GM23338 (cell line): ENCODE measurements at regions not wholly inside any gene's neighbourhood (a gene's known extent, or its start where the extent isn't known, plus 50 kb on each side); places are given as distances from the start of the nearest gene placed in this dataset.

Experiments used
- ATAC-seq: fragments of 200-7000 bp; cut with Tn5 transposase; 3 replicates; pipeline ENCODE4 v1.9.1; 2020
- DNase-seq: peaks from one replicate; pipeline ENCODE4 v3.0.0-alpha.2; 2015; ENCODE audit warnings: low spot score
- H2AFZ ChIP-seq: fragments of 200-600 bp; sonication (generic); 2 replicates; pipeline ENCODE4 v1.8.0; 2016; ENCODE audit warnings: antibody characterized with exemption, mild to moderate bottlenecking, moderate library complexity
- H3F3A ChIP-seq: fragments of 200-600 bp; sonication (generic); replicated peaks from 2 replicates; pipeline ENCODE4 v1.8.0; 2017; ENCODE audit warnings: antibody characterized with exemption, mixed run types, low read depth
- H3K27ac ChIP-seq: fragments of 200-600 bp; sonication (generic); 2 replicates; pipeline ENCODE4 v1.6.1; 2016; ENCODE audit warnings: low read depth
- H3K27me3 ChIP-seq: fragments of 200-600 bp; sonication (generic); 2 replicates; pipeline ENCODE4 v1.8.0; 2016; ENCODE audit warnings: mild to moderate bottlenecking, mixed run types, moderate library complexity; ENCODE audit not compliant: insufficient read depth
- H3K36me3 ChIP-seq: fragments of 200-600 bp; sonication (generic); 2 replicates; pipeline ENCODE4 v1.8.0; 2016; ENCODE audit warnings: mild to moderate bottlenecking; ENCODE audit not compliant: insufficient read depth
- H3K4me1 ChIP-seq: fragments of 200-600 bp; sonication (generic); 2 replicates; pipeline ENCODE4 v1.8.0; 2016; ENCODE audit warnings: mild to moderate bottlenecking, moderate library complexity; ENCODE audit not compliant: insufficient read depth
- H3K4me2 ChIP-seq: fragments of 200-600 bp; sonication (generic); 2 replicates; pipeline ENCODE4 v1.7.1; 2017; ENCODE audit warnings: mixed run types
- H3K4me3 ChIP-seq: fragments of 200-600 bp; sonication (generic); 2 replicates; pipeline ENCODE4 v1.6.1; 2016; ENCODE audit warnings: mixed run types
- H3K79me2 ChIP-seq: fragments of 200-600 bp; sonication (generic); replicated peaks from 2 replicates; pipeline ENCODE4 v1.8.0; 2017; ENCODE audit warnings: mild to moderate bottlenecking; ENCODE audit not compliant: insufficient read depth
- H3K9me2 ChIP-seq: fragments of 200-600 bp; sonication (generic); 2 replicates; pipeline ENCODE4 v1.8.0; 2017; ENCODE audit not compliant: insufficient read depth
- H4K20me1 ChIP-seq: fragments of 200-600 bp; sonication (generic); replicated peaks from 2 replicates; pipeline ENCODE4 v1.8.0; 2017; ENCODE audit warnings: mild to moderate bottlenecking; ENCODE audit not compliant: insufficient read depth
- H3K27ac Mint-ChIP-seq: 2 replicates; pipeline ENCODE4 v1.8.0; 2020; ENCODE audit warnings: inconsistent platforms, mild to moderate bottlenecking, moderate library complexity, mixed read lengths
- H3K27me3 Mint-ChIP-seq: 3 replicates; pipeline ENCODE4 v1.8.0; 2022; ENCODE audit warnings: low read depth, mild to moderate bottlenecking, moderate library complexity, mixed read lengths, inconsistent platforms; ENCODE audit not compliant: insufficient read depth, poor library complexity
- H3K36me3 Mint-ChIP-seq: 3 replicates; pipeline ENCODE4 v1.8.0; 2021; ENCODE audit warnings: low read depth, mild to moderate bottlenecking, inconsistent platforms, moderate library complexity, mixed read lengths
- H3K4me1 Mint-ChIP-seq: 3 replicates; pipeline ENCODE4 v1.8.0; 2020; ENCODE audit warnings: mild to moderate bottlenecking, inconsistent platforms, mixed read lengths
- H3K4me3 Mint-ChIP-seq: 3 replicates; pipeline ENCODE4 v1.8.0; 2021; ENCODE audit warnings: moderate library complexity, mild to moderate bottlenecking, inconsistent platforms, mixed read lengths
- H3K9me3 Mint-ChIP-seq: 3 replicates; pipeline ENCODE4 v1.8.0; 2020; ENCODE audit warnings: moderate library complexity, mild to moderate bottlenecking, inconsistent platforms, mixed read lengths
- CREB1 ChIP-seq: fragments of 250-450 bp; sonication (Bioruptor Pico); IDR thresholded peaks from 2 replicates; pipeline ENCODE4 v1.5.0; 2020; ENCODE audit warnings: low read depth, mild to moderate bottlenecking, moderate library complexity
- EZH2 ChIP-seq: fragments of 200-600 bp; sonication (generic); IDR thresholded peaks from one replicate; pipeline ENCODE4 v1.8.0; 2017; ENCODE audit warnings: antibody characterized with exemption, mild to moderate bottlenecking, low read depth; ENCODE audit not compliant: unreplicated experiment
- EZH2phosphoT487 ChIP-seq: fragments of 200-600 bp; sonication (generic); IDR thresholded peaks from one replicate; pipeline ENCODE4 v1.8.1; 2018; ENCODE audit warnings: antibody characterized with exemption; ENCODE audit not compliant: unreplicated experiment
- JUNB ChIP-seq: IDR thresholded peaks from one replicate; pipeline ENCODE4 v1.6.1; 2016; ENCODE audit warnings: antibody characterized with exemption; ENCODE audit not compliant: unreplicated experiment
- NANOG ChIP-seq: IDR thresholded peaks from 2 replicates; pipeline ENCODE4 v1.6.1; 2016; ENCODE audit warnings: antibody characterized with exemption, borderline replicate concordance
- POLR2AphosphoS5 ChIP-seq: IDR thresholded peaks from 2 replicates; pipeline ENCODE4 v1.6.1; 2016; ENCODE audit warnings: antibody characterized with exemption, low read depth
- STAT1 ChIP-seq: IDR thresholded peaks from one replicate; pipeline ENCODE4 v1.6.1; 2016; ENCODE audit warnings: antibody characterized with exemption; ENCODE audit not compliant: unreplicated experiment
- ZNF114 ChIP-seq: fragments of 250-450 bp; sonication (Bioruptor Pico); IDR thresholded peaks from 2 replicates; pipeline ENCODE4 v1.5.0; 2020; ENCODE audit warnings: mild to moderate bottlenecking, moderate library complexity
- ZNF331 ChIP-seq: fragments of 250-450 bp; sonication (Bioruptor Pico); IDR thresholded peaks from 2 replicates; pipeline ENCODE4 v1.5.0; 2020; ENCODE audit warnings: low read depth, mild to moderate bottlenecking, moderate library complexity
- TF ChIP-seq, protein P1 (sequence below): IDR thresholded peaks from 2 replicates; pipeline ENCODE4 v1.6.1; 2016; ENCODE audit warnings: antibody characterized with exemption
- TF ChIP-seq, protein P2 (sequence below): fragments of 250-450 bp; sonication (Bioruptor Pico); IDR thresholded peaks from 2 replicates; pipeline ENCODE4 v1.5.0; 2020; ENCODE audit warnings: mild to moderate bottlenecking, moderate library complexity
- TF ChIP-seq, protein P3 (sequence below), 2 experiments: fragments of 200-600 bp in 1 of 2; sonication (generic) in 1 of 2; conservative IDR thresholded peaks; 2 replicates each; pipeline versions ENCODE4 v1.5.1 to v1.6.1; 2016 to 2017; ENCODE audit warnings: antibody characterized with exemption in 2 of 2, low read depth in 2 of 2, mild to moderate bottlenecking in 2 of 2, moderate library complexity in 1 of 2
- TF ChIP-seq, protein P4 (sequence below): IDR thresholded peaks from one replicate; pipeline ENCODE4 v1.6.1; 2018; ENCODE audit warnings: antibody characterized with exemption; ENCODE audit not compliant: unreplicated experiment

DNA sequence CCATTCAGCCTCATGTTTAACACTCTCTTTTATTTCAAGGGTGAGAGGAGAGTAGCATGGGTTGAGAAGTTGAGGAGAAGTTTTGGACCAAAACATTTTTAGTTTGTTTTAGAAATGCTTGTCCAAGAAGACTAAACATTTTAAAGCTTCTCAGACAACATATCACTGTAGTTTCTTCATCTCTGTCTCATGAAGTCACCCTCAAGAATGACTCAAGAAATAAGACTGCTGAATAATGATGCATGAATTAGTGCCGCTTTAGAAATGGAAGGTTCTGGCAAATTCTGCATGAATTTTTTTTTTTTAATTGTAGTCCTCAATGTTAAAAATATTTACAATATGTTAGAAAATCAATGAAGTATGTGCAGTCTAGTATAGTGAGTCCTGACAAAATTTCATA is 422.7 kb upstream of the ARGLU1 start:
- Mint-ChIP-seq H3K27ac (no peak overlapping the region), H3K27me3 (peaks cover 4% of the 10 kb centered on the region), H3K36me3 (no peaks in the 10 kb centered on the region), H3K4me3 (no peak overlapping the region), H3K9me3 (no peaks in the 10 kb centered on the region), H3K4me1 (peaks cover 11% of the 10 kb centered on the region)
- no peaks in the 10 kb centered on the region for H3K27me3 ChIP-seq
- H3F3A ChIP-seq: no peaks in the 10 kb centered on the region
- H4K20me1 ChIP-seq: no peaks in the 10 kb centered on the region
- no peak overlapping the region for H3K27ac ChIP-seq
- no peak overlapping the region; the same call in 1 of the 2 replicates for H2AFZ ChIP-seq
- no peak overlapping the region for H3K4me3 ChIP-seq
- H3K79me2 ChIP-seq: no peaks in the 10 kb centered on the region
- peaks cover 9% of the 10 kb centered on the region; the same call in 1 of the 2 replicates for H3K4me1 ChIP-seq
- peaks cover 14% of the 10 kb centered on the region; the same call in 1 of the 2 replicates for H3K9me2 ChIP-seq
- DNase-seq: no peak
- TF ChIP-seq NANOG (no peak), CREB1 (CRISPR knock-in tag) (no peak), JUNB (no peak), EZH2 (no peak), EZH2phosphoT487 (no peak), ZNF114 (CRISPR knock-in tag) (no peak), ZNF331 (no peak), STAT1 (no peak), POLR2AphosphoS5 (no peak)
- TF ChIP-seq, protein P1, sequence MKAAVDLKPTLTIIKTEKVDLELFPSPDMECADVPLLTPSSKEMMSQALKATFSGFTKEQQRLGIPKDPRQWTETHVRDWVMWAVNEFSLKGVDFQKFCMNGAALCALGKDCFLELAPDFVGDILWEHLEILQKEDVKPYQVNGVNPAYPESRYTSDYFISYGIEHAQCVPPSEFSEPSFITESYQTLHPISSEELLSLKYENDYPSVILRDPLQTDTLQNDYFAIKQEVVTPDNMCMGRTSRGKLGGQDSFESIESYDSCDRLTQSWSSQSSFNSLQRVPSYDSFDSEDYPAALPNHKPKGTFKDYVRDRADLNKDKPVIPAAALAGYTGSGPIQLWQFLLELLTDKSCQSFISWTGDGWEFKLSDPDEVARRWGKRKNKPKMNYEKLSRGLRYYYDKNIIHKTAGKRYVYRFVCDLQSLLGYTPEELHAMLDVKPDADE: no peak
- TF ChIP-seq, protein P2, sequence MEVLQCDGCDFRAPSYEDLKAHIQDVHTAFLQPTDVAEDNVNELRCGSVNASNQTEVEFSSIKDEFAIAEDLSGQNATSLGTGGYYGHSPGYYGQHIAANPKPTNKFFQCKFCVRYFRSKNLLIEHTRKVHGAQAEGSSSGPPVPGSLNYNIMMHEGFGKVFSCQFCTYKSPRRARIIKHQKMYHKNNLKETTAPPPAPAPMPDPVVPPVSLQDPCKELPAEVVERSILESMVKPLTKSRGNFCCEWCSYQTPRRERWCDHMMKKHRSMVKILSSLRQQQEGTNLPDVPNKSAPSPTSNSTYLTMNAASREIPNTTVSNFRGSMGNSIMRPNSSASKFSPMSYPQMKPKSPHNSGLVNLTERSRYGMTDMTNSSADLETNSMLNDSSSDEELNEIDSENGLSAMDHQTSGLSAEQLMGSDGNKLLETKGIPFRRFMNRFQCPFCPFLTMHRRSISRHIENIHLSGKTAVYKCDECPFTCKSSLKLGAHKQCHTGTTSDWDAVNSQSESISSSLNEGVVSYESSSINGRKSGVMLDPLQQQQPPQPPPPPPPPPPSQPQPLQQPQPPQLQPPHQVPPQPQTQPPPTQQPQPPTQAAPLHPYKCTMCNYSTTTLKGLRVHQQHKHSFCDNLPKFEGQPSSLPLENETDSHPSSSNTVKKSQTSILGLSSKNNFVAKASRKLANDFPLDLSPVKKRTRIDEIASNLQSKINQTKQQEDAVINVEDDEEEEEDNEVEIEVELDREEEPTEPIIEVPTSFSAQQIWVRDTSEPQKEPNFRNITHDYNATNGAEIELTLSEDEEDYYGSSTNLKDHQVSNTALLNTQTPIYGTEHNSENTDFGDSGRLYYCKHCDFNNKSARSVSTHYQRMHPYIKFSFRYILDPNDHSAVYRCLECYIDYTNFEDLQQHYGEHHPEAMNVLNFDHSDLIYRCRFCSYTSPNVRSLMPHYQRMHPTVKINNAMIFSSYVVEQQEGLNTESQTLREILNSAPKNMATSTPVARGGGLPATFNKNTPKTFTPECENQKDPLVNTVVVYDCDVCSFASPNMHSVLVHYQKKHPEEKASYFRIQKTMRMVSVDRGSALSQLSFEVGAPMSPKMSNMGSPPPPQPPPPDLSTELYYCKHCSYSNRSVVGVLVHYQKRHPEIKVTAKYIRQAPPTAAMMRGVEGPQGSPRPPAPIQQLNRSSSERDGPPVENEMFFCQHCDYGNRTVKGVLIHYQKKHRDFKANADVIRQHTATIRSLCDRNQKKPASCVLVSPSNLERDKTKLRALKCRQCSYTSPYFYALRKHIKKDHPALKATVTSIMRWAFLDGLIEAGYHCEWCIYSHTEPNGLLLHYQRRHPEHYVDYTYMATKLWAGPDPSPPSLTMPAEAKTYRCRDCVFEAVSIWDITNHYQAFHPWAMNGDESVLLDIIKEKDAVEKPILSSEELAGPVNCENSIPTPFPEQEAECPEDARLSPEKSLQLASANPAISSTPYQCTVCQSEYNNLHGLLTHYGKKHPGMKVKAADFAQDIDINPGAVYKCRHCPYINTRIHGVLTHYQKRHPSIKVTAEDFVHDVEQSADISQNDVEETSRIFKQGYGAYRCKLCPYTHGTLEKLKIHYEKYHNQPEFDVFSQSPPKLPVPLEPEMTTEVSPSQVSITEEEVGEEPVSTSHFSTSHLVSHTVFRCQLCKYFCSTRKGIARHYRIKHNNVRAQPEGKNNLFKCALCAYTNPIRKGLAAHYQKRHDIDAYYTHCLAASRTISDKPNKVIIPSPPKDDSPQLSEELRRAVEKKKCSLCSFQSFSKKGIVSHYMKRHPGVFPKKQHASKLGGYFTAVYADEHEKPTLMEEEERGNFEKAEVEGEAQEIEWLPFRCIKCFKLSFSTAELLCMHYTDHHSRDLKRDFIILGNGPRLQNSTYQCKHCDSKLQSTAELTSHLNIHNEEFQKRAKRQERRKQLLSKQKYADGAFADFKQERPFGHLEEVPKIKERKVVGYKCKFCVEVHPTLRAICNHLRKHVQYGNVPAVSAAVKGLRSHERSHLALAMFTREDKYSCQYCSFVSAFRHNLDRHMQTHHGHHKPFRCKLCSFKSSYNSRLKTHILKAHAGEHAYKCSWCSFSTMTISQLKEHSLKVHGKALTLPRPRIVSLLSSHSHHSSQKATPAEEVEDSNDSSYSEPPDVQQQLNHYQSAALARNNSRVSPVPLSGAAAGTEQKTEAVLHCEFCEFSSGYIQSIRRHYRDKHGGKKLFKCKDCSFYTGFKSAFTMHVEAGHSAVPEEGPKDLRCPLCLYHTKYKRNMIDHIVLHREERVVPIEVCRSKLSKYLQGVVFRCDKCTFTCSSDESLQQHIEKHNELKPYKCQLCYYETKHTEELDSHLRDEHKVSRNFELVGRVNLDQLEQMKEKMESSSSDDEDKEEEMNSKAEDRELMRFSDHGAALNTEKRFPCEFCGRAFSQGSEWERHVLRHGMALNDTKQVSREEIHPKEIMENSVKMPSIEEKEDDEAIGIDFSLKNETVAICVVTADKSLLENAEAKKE (CRISPR knock-in tag): no peak
- TF ChIP-seq, protein P3, sequence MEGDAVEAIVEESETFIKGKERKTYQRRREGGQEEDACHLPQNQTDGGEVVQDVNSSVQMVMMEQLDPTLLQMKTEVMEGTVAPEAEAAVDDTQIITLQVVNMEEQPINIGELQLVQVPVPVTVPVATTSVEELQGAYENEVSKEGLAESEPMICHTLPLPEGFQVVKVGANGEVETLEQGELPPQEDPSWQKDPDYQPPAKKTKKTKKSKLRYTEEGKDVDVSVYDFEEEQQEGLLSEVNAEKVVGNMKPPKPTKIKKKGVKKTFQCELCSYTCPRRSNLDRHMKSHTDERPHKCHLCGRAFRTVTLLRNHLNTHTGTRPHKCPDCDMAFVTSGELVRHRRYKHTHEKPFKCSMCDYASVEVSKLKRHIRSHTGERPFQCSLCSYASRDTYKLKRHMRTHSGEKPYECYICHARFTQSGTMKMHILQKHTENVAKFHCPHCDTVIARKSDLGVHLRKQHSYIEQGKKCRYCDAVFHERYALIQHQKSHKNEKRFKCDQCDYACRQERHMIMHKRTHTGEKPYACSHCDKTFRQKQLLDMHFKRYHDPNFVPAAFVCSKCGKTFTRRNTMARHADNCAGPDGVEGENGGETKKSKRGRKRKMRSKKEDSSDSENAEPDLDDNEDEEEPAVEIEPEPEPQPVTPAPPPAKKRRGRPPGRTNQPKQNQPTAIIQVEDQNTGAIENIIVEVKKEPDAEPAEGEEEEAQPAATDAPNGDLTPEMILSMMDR (conservative IDR thresholded peaks at IDR 0.05; ENCODE audit: low read depth in 2 of 2): no peak
- TF ChIP-seq, protein P4, sequence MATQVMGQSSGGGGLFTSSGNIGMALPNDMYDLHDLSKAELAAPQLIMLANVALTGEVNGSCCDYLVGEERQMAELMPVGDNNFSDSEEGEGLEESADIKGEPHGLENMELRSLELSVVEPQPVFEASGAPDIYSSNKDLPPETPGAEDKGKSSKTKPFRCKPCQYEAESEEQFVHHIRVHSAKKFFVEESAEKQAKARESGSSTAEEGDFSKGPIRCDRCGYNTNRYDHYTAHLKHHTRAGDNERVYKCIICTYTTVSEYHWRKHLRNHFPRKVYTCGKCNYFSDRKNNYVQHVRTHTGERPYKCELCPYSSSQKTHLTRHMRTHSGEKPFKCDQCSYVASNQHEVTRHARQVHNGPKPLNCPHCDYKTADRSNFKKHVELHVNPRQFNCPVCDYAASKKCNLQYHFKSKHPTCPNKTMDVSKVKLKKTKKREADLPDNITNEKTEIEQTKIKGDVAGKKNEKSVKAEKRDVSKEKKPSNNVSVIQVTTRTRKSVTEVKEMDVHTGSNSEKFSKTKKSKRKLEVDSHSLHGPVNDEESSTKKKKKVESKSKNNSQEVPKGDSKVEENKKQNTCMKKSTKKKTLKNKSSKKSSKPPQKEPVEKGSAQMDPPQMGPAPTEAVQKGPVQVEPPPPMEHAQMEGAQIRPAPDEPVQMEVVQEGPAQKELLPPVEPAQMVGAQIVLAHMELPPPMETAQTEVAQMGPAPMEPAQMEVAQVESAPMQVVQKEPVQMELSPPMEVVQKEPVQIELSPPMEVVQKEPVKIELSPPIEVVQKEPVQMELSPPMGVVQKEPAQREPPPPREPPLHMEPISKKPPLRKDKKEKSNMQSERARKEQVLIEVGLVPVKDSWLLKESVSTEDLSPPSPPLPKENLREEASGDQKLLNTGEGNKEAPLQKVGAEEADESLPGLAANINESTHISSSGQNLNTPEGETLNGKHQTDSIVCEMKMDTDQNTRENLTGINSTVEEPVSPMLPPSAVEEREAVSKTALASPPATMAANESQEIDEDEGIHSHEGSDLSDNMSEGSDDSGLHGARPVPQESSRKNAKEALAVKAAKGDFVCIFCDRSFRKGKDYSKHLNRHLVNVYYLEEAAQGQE: no peak
- no peak for ATAC-seq
- H3K4me2 ChIP-seq: no peak overlapping the region
- no peaks in the 10 kb centered on the region for H3K36me3 ChIP-seq
